GM18867 (cell line): ENCODE measurements at regions not wholly inside any gene's neighbourhood (a gene's known extent, or its start where the extent isn't known, plus 50 kb on each side); places are given as distances from the start of the nearest gene placed in this dataset.

Experiments
- ATAC-seq: cut with Tn5 transposase; IDR thresholded peaks from one replicate; pipeline ENCODE4 v1.9.1; 2021; ENCODE audit warnings: mild to moderate bottlenecking, moderate library complexity; ENCODE audit not compliant: unreplicated experiment

- ATAC-seq = no peak
Measured at GRCh38 chr5:68648944-68649857, 433.6 kb downstream of the PIK3R1 start.

GRCh38 chr5:68652534-68652965, 437.0 kb downstream of the PIK3R1 start:
- ATAC-seq = no peak

GRCh38 chr5:68653471-68653870, 437.9 kb downstream of the PIK3R1 start:
- ATAC-seq = no peak

GRCh38 chr5:68657055-68657961, 436.5 kb upstream of the SLC30A5 start:
- no peak for ATAC-seq

GRCh38 chr5:68658810-68659372, 434.9 kb upstream of the SLC30A5 start:
- no peak for ATAC-seq

GRCh38 chr5:68659881-68660280, 433.9 kb upstream of the SLC30A5 start:
- no peak for ATAC-seq

- ATAC-seq = peak; percentile 90
Measured at GRCh38 chr5:68661237-68661636, 432.6 kb upstream of the SLC30A5 start.

- ATAC-seq = no peak
Measured at GRCh38 chr5:68662804-68663307, 431.0 kb upstream of the SLC30A5 start.

GRCh38 chr5:68669864-68670575, 423.8 kb upstream of the SLC30A5 start:
- no peak for ATAC-seq

- no peak for ATAC-seq
Measured at GRCh38 chr5:68673106-68673822, 420.6 kb upstream of the SLC30A5 start.

GRCh38 chr5:68673823-68674180, 420.0 kb upstream of the SLC30A5 start:
- ATAC-seq = no peak

- ATAC-seq = no peak
Measured at GRCh38 chr5:68679041-68679440, 414.8 kb upstream of the SLC30A5 start.

- no peak for ATAC-seq
Measured at GRCh38 chr5:68680366-68680765, 413.4 kb upstream of the SLC30A5 start.

- ATAC-seq = no peak
Measured at GRCh38 chr5:68681929-68682328, 411.9 kb upstream of the SLC30A5 start.

- no peak for ATAC-seq
Measured at GRCh38 chr5:68682400-68683160, 411.2 kb upstream of the SLC30A5 start.

- no peak for ATAC-seq
Measured at GRCh38 chr5:68683632-68684036, 410.2 kb upstream of the SLC30A5 start.

GRCh38 chr5:68685863-68686262, 408.0 kb upstream of the SLC30A5 start:
- ATAC-seq = no peak

GRCh38 chr5:68688547-68688946, 405.3 kb upstream of the SLC30A5 start:
- ATAC-seq = no peak

GRCh38 chr5:68689010-68689409, 404.8 kb upstream of the SLC30A5 start:
- ATAC-seq = no peak
